Hepatocyte (in vitro differentiated cells): ENCODE measurements at regions not wholly inside any gene's neighbourhood (a gene's known extent, or its start where the extent isn't known, plus 50 kb on each side); places are given as distances from the start of the nearest gene placed in this dataset.

ENCODE experiments used
- DNase-seq: peaks from one replicate; pipeline ENCODE4 v3.0.0-alpha.2; 2016; ENCODE audit warnings: low spot score
- H2AFZ ChIP-seq: fragments of 200-600 bp; sonication (generic); 2 replicates; pipeline ENCODE4 v1.6.0; 2016; ENCODE audit warnings: antibody characterized with exemption, mild to moderate bottlenecking
- H3K27ac ChIP-seq: fragments of 200-600 bp; sonication (generic); 2 replicates; pipeline ENCODE4 v1.5.1; 2016; ENCODE audit warnings: mild to moderate bottlenecking
- H3K27me3 ChIP-seq: fragments of 200-600 bp; sonication (generic); 2 replicates; pipeline ENCODE4 v1.6.1; 2016
- H3K36me3 ChIP-seq: fragments of 200-600 bp; sonication (generic); replicated peaks from 2 replicates; pipeline ENCODE4 v1.5.1; 2016; ENCODE audit warnings: low read depth; ENCODE audit not compliant: insufficient read depth
- H3K4me1 ChIP-seq: fragments of 200-600 bp; sonication (generic); 2 replicates; pipeline ENCODE4 v1.5.1; 2016; ENCODE audit warnings: mild to moderate bottlenecking, moderate library complexity; ENCODE audit not compliant: insufficient read depth
- H3K4me2 ChIP-seq: fragments of 200-600 bp; sonication (generic); 2 replicates; pipeline ENCODE4 v1.6.0; 2016
- H3K4me3 ChIP-seq: fragments of 200-600 bp; sonication (generic); 2 replicates; pipeline ENCODE4 v1.5.1; 2016; ENCODE audit warnings: mild to moderate bottlenecking
- H3K79me2 ChIP-seq: fragments of 200-600 bp; sonication (generic); 2 replicates; pipeline ENCODE4 v1.6.0; 2017; ENCODE audit warnings: mild to moderate bottlenecking
- H3K9me2 ChIP-seq: fragments of 200-600 bp; sonication (generic); replicated peaks from 2 replicates; pipeline ENCODE4 v1.6.0; 2017; ENCODE audit warnings: mild to moderate bottlenecking; ENCODE audit not compliant: insufficient read depth
- H3K9me3 ChIP-seq: fragments of 200-600 bp; sonication (generic); 2 replicates; pipeline ENCODE4 v1.5.1; 2016; ENCODE audit warnings: low read depth, mild to moderate bottlenecking
- H4K20me1 ChIP-seq: fragments of 200-600 bp; sonication (generic); 2 replicates; pipeline ENCODE4 v1.6.0; 2016; ENCODE audit warnings: mild to moderate bottlenecking; ENCODE audit not compliant: insufficient read depth, poor library complexity, severe bottlenecking
- EZH2 ChIP-seq: fragments of 200-600 bp; sonication (generic); IDR thresholded peaks from 2 replicates; pipeline ENCODE4 v1.6.1; 2016; ENCODE audit warnings: antibody characterized with exemption, mild to moderate bottlenecking, borderline replicate concordance
- EZH2phosphoT487 ChIP-seq: fragments of 200-600 bp; sonication (generic); IDR thresholded peaks from one replicate; pipeline ENCODE4 v1.6.1; 2018; ENCODE audit warnings: antibody characterized with exemption, mild to moderate bottlenecking, low read depth, moderate library complexity; ENCODE audit not compliant: unreplicated experiment, severe bottlenecking
- WGBS: methylation state at CpG from one replicate; pipeline ENCODE4 v1.1.6; 2016; ENCODE audit warnings: low lambda C conversion rate; ENCODE audit errors: missing lambda C conversion rate; 5-methylcytosine and 5-hydroxymethylcytosine counted together
- TF ChIP-seq, protein P1 (sequence below): fragments of 200-600 bp; sonication (generic); IDR thresholded peaks from 2 replicates; pipeline ENCODE4 v1.5.1; 2016; ENCODE audit warnings: antibody characterized with exemption, mild to moderate bottlenecking; ENCODE audit not compliant: poor library complexity

- H3K79me2 ChIP-seq = no peaks in the 10 kb centered on the region
- H3K27me3 ChIP-seq = no peaks in the 10 kb centered on the region
- H3K4me3 ChIP-seq = no peak overlapping the region
- H2AFZ ChIP-seq = no peak overlapping the region
- no peak overlapping the region for H3K27ac ChIP-seq
- H4K20me1 ChIP-seq = no peaks in the 10 kb centered on the region
- no peaks in the 10 kb centered on the region for H3K9me2 ChIP-seq
- 83% methylated on average over 1 of the region's 1 CpG for WGBS
- H3K4me2 ChIP-seq = no peak overlapping the region
- H3K9me3 ChIP-seq = peaks cover 8% of the 10 kb centered on the region
- no peak for DNase-seq
- no peaks in the 10 kb centered on the region for H3K36me3 ChIP-seq
- TF ChIP-seq EZH2 (no peak), EZH2phosphoT487 (no peak)
- TF ChIP-seq, protein P1, sequence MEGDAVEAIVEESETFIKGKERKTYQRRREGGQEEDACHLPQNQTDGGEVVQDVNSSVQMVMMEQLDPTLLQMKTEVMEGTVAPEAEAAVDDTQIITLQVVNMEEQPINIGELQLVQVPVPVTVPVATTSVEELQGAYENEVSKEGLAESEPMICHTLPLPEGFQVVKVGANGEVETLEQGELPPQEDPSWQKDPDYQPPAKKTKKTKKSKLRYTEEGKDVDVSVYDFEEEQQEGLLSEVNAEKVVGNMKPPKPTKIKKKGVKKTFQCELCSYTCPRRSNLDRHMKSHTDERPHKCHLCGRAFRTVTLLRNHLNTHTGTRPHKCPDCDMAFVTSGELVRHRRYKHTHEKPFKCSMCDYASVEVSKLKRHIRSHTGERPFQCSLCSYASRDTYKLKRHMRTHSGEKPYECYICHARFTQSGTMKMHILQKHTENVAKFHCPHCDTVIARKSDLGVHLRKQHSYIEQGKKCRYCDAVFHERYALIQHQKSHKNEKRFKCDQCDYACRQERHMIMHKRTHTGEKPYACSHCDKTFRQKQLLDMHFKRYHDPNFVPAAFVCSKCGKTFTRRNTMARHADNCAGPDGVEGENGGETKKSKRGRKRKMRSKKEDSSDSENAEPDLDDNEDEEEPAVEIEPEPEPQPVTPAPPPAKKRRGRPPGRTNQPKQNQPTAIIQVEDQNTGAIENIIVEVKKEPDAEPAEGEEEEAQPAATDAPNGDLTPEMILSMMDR = no peak
- H3K4me1 ChIP-seq = no peaks in the 10 kb centered on the region
Measured at GRCh38 chr5:68576805-68577204, 361.2 kb downstream of the PIK3R1 start.

GRCh38 chr5:68582284-68582683 is 366.7 kb downstream of the PIK3R1 start:
- Histone ChIP-seq H3K4me2 (no peak overlapping the region), H2AFZ (no peak overlapping the region), H4K20me1 (no peaks in the 10 kb centered on the region), H3K4me3 (no peak overlapping the region), H3K27ac (no peak overlapping the region), H3K9me3 (no peaks in the 10 kb centered on the region), H3K9me2 (no peaks in the 10 kb centered on the region), H3K27me3 (no peaks in the 10 kb centered on the region), H3K79me2 (no peaks in the 10 kb centered on the region), H3K36me3 (no peaks in the 10 kb centered on the region), H3K4me1 (no peaks in the 10 kb centered on the region)
- WGBS = 53% methylated on average over 1 of the region's 1 CpG
- no peak for DNase-seq
- TF ChIP-seq EZH2phosphoT487 (no peak), EZH2 (no peak)
- TF ChIP-seq, protein P1 = no peak

DNA sequence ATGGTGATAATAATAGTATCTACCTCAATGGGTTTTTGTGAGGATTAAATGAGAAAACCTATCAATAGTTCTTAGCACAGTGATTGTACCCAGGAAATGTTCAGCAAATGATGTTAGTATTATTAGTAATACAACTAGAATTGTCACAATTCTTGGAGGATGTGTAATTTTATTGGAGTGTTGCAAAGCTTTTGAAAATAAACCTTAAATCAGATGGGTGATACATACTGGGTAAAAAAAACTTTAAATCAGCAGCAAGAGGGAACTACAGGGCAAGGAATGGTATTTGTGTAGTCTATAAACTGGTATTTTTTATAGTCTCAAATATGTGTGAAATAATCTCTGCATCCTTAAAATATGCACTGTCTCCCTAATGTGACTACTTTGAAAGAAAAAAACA is 371.6 kb downstream of the PIK3R1 start:
- Histone ChIP-seq H4K20me1 (no peaks in the 10 kb centered on the region), H3K9me3 (no peaks in the 10 kb centered on the region), H3K4me3 (no peak overlapping the region), H3K27ac (no peak overlapping the region), H3K79me2 (no peaks in the 10 kb centered on the region), H3K9me2 (no peaks in the 10 kb centered on the region), H3K36me3 (no peaks in the 10 kb centered on the region), H3K27me3 (no peaks in the 10 kb centered on the region), H2AFZ (no peak overlapping the region), H3K4me2 (no peak overlapping the region), H3K4me1 (no peaks in the 10 kb centered on the region)
- TF ChIP-seq EZH2phosphoT487 (no peak), EZH2 (no peak)
- TF ChIP-seq, protein P1 = no peak
- DNase-seq = no peak

DNA sequence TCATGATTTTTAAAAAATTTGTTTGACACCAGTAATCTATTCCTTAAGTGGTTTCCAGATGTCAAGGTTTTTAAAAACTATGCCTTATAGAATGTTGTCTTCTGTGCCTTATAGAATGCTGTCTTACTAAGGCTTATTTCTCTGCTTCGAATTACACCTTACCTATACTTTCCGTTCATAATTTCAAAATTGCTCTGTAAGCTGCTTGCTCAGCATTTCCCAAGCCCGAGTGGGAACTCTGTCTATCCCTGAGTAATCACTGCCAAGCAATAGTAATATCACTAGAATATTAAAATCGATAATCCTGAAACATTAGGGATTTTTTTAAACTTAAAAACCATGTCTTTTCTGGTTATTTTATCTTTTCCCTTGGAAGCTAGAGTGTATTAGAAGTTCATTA is 376.3 kb downstream of the PIK3R1 start:
- 83% methylated on average over 4 of the region's 4 CpGs for WGBS
- TF ChIP-seq EZH2 = no peak
- TF ChIP-seq EZH2phosphoT487 = no peak
- TF ChIP-seq, protein P1 = no peak

More for the DNA sequence above, 376.3 kb downstream of the PIK3R1 start:
- Histone ChIP-seq H3K9me3 (no peaks in the 10 kb centered on the region), H3K4me2 (no peak overlapping the region), H3K27ac (no peak overlapping the region), H3K4me3 (no peak overlapping the region), H2AFZ (no peak overlapping the region), H4K20me1 (no peaks in the 10 kb centered on the region), H3K9me2 (no peaks in the 10 kb centered on the region), H3K27me3 (no peaks in the 10 kb centered on the region), H3K4me1 (peaks cover 10% of the 10 kb centered on the region), H3K79me2 (no peaks in the 10 kb centered on the region), H3K36me3 (no peaks in the 10 kb centered on the region)
- no peak for DNase-seq
